SK-N-SH (cell line): ENCODE measurements at regions not wholly inside any gene's neighbourhood (a gene's known extent, or its start where the extent isn't known, plus 50 kb on each side); places are given as distances from the start of the nearest gene placed in this dataset.

Source experiments
- EP300 ChIP-seq, 2 experiments: IDR thresholded peaks; 2 replicates each; pipeline versions ENCODE4 v1.4.0 to v1.6.1; 2012; ENCODE audit warnings: borderline replicate concordance in 1 of 2, low read depth in 1 of 2, low read length in 1 of 2
- EZH2phosphoT487 ChIP-seq: fragments of 200-600 bp; sonication (generic); IDR thresholded peaks from 2 replicates; pipeline ENCODE4 v1.6.1; 2017; ENCODE audit warnings: low read depth, mixed run types, mild to moderate bottlenecking, antibody characterized with exemption, moderate library complexity, borderline replicate concordance
- FOSL2 ChIP-seq: IDR thresholded peaks from 2 replicates; pipeline ENCODE4 v1.4.0; 2012; ENCODE audit warnings: low read depth, mild to moderate bottlenecking, moderate library complexity, borderline replicate concordance
- JUND ChIP-seq: IDR thresholded peaks from 2 replicates; pipeline ENCODE4 v1.4.0; 2012
- MEF2A ChIP-seq: IDR thresholded peaks from 2 replicates; pipeline ENCODE4 v1.4.0; 2012; ENCODE audit warnings: low read depth, borderline replicate concordance
- POLR2AphosphoS5 ChIP-seq: IDR thresholded peaks from 2 replicates; pipeline ENCODE4 v1.6.1; 2012; ENCODE audit warnings: low read depth, low read length
- RAD21 ChIP-seq: IDR thresholded peaks from 2 replicates; pipeline ENCODE4 v1.6.1; 2012; ENCODE audit warnings: mild to moderate bottlenecking, low read length
- SMC3 ChIP-seq: IDR thresholded peaks from 2 replicates; pipeline ENCODE4 v1.6.1; 2012; ENCODE audit warnings: low read depth, low read length, improper control_type of control experiment
- TAF1 ChIP-seq: IDR thresholded peaks from 2 replicates; pipeline ENCODE4 v1.6.1; 2012; ENCODE audit warnings: low read depth, mild to moderate bottlenecking, low read length, moderate library complexity, borderline replicate concordance
- YY1 ChIP-seq: IDR thresholded peaks from 2 replicates; pipeline ENCODE4 v1.4.0; 2012; ENCODE audit warnings: low read depth, mild to moderate bottlenecking
- TF ChIP-seq, protein P1 (sequence below): fragments of 200-600 bp; sonication (generic); IDR thresholded peaks from 2 replicates; pipeline ENCODE4 v1.6.1; 2017; ENCODE audit warnings: antibody characterized with exemption, mild to moderate bottlenecking, moderate library complexity
- TF ChIP-seq, protein P2 (sequence below): IDR thresholded peaks from 2 replicates; pipeline ENCODE4 v1.6.1; 2012; ENCODE audit warnings: mild to moderate bottlenecking, low read depth, low read length, moderate library complexity
- TF ChIP-seq, protein P3 (sequence below): IDR thresholded peaks from 2 replicates; pipeline ENCODE4 v1.4.0; 2012; ENCODE audit warnings: low read depth, borderline replicate concordance
- TF ChIP-seq, protein P4 (sequence below): IDR thresholded peaks from 2 replicates; pipeline ENCODE4; 2012

DNA sequence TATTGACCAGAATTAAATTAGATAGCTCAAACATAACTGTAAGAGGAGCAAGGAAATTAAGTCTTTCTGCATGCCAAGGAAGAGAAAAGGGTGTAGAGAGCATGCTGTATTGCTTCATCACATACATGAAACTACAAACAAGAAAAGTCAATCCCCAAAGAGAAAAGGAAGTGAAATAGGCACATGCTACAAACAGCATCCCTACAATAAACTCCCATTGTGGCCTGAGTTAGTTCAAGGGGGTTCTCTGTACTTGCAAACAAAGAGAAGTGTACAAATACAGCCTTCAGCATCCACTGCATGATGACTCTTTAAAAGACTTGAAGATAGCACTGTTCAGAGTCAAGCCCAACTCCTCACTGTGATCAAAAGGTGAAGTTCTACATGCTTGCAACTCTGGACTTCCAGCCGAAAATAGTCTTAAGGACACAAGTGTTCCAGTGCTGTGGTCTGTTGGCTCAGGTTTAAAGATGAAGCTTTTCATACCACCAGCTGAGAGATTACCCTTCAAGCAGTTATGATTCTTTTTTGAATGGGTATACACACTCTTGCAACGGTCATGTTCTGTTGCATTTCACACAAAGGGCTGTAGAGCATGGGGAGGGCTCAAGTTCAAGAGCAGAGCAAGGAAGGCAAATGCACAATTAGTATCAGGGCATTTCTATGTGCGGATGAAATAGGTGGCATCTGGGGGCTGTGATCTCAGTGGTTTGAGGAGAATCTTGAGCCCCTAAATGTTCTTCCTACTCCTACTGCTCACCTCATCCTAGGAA lies 534.5 kb downstream of the EBF1 start:
- TF ChIP-seq, protein P1, sequence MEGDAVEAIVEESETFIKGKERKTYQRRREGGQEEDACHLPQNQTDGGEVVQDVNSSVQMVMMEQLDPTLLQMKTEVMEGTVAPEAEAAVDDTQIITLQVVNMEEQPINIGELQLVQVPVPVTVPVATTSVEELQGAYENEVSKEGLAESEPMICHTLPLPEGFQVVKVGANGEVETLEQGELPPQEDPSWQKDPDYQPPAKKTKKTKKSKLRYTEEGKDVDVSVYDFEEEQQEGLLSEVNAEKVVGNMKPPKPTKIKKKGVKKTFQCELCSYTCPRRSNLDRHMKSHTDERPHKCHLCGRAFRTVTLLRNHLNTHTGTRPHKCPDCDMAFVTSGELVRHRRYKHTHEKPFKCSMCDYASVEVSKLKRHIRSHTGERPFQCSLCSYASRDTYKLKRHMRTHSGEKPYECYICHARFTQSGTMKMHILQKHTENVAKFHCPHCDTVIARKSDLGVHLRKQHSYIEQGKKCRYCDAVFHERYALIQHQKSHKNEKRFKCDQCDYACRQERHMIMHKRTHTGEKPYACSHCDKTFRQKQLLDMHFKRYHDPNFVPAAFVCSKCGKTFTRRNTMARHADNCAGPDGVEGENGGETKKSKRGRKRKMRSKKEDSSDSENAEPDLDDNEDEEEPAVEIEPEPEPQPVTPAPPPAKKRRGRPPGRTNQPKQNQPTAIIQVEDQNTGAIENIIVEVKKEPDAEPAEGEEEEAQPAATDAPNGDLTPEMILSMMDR = no peak
- TF ChIP-seq YY1 = no peak
- TF ChIP-seq POLR2AphosphoS5 = no peak
- no peak for TF ChIP-seq TAF1
- TF ChIP-seq, protein P2, sequence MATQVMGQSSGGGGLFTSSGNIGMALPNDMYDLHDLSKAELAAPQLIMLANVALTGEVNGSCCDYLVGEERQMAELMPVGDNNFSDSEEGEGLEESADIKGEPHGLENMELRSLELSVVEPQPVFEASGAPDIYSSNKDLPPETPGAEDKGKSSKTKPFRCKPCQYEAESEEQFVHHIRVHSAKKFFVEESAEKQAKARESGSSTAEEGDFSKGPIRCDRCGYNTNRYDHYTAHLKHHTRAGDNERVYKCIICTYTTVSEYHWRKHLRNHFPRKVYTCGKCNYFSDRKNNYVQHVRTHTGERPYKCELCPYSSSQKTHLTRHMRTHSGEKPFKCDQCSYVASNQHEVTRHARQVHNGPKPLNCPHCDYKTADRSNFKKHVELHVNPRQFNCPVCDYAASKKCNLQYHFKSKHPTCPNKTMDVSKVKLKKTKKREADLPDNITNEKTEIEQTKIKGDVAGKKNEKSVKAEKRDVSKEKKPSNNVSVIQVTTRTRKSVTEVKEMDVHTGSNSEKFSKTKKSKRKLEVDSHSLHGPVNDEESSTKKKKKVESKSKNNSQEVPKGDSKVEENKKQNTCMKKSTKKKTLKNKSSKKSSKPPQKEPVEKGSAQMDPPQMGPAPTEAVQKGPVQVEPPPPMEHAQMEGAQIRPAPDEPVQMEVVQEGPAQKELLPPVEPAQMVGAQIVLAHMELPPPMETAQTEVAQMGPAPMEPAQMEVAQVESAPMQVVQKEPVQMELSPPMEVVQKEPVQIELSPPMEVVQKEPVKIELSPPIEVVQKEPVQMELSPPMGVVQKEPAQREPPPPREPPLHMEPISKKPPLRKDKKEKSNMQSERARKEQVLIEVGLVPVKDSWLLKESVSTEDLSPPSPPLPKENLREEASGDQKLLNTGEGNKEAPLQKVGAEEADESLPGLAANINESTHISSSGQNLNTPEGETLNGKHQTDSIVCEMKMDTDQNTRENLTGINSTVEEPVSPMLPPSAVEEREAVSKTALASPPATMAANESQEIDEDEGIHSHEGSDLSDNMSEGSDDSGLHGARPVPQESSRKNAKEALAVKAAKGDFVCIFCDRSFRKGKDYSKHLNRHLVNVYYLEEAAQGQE = no peak
- TF ChIP-seq JUND = no peak
- no peak for TF ChIP-seq EZH2phosphoT487
- TF ChIP-seq, protein P3, sequence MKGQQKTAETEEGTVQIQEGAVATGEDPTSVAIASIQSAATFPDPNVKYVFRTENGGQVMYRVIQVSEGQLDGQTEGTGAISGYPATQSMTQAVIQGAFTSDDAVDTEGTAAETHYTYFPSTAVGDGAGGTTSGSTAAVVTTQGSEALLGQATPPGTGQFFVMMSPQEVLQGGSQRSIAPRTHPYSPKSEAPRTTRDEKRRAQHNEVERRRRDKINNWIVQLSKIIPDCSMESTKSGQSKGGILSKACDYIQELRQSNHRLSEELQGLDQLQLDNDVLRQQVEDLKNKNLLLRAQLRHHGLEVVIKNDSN = no peak
- TF ChIP-seq EP300 (IDR thresholded peaks at IDR 0.05; ENCODE audit: borderline replicate concordance in 1 of 2, low read depth in 1 of 2, low read length in 1 of 2) = no peak
- TF ChIP-seq RAD21 = no peak
- no peak for TF ChIP-seq MEF2A
- TF ChIP-seq FOSL2 = no peak
- TF ChIP-seq SMC3 = no peak
- TF ChIP-seq, protein P4, sequence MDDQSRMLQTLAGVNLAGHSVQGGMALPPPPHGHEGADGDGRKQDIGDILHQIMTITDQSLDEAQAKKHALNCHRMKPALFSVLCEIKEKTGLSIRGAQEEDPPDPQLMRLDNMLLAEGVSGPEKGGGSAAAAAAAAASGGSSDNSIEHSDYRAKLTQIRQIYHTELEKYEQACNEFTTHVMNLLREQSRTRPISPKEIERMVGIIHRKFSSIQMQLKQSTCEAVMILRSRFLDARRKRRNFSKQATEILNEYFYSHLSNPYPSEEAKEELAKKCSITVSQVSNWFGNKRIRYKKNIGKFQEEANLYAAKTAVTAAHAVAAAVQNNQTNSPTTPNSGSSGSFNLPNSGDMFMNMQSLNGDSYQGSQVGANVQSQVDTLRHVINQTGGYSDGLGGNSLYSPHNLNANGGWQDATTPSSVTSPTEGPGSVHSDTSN = no peak
